GM21528 (cell line): ENCODE measurements at regions not wholly inside any gene's neighbourhood (a gene's known extent, or its start where the extent isn't known, plus 50 kb on each side); places are given as distances from the start of the nearest gene placed in this dataset.
"Not testable (repeated sequence)": the region's sequence is repeated elsewhere in the genome, so short reads cannot be mapped to it uniquely, and the experiment has no call there.

Experiments used
- ATAC-seq: cut with Tn5 transposase; IDR thresholded peaks from one replicate; pipeline ENCODE4 v1.9.1; 2021; ENCODE audit warnings: mild to moderate bottlenecking, moderate library complexity; ENCODE audit not compliant: unreplicated experiment, low FRiP score

- ATAC-seq = no peak
Observed at GRCh38 chr14:25699981-25700380, 650.0 kb upstream of the STXBP6 start.

- ATAC-seq = no peak
Observed at GRCh38 chr14:25698111-25698510, 648.2 kb upstream of the STXBP6 start.

- ATAC-seq = no peak
Observed at GRCh38 chr14:25696176-25696575, 646.2 kb upstream of the STXBP6 start.

- ATAC-seq = no peak
Observed at GRCh38 chr14:25685004-25685403, 635.1 kb upstream of the STXBP6 start.

GRCh38 chr14:25680934-25681333 is 631.0 kb upstream of the STXBP6 start:
- no peak for ATAC-seq

- not testable (repeated sequence) for ATAC-seq
Observed at GRCh38 chr14:25680511-25680910, 630.6 kb upstream of the STXBP6 start.

GRCh38 chr14:25677111-25677510 is 627.2 kb upstream of the STXBP6 start:
- no peak for ATAC-seq

GRCh38 chr14:25667387-25667786 is 617.4 kb upstream of the STXBP6 start:
- no peak for ATAC-seq

GRCh38 chr14:25666877-25667276 is 616.9 kb upstream of the STXBP6 start:
- ATAC-seq = no peak

GRCh38 chr14:25658988-25659387 is 609.0 kb upstream of the STXBP6 start:
- no peak for ATAC-seq

- no peak for ATAC-seq
Observed at GRCh38 chr14:25630447-25630846, 580.5 kb upstream of the STXBP6 start.

- ATAC-seq = no peak
Observed at GRCh38 chr14:25628978-25629377, 579.0 kb upstream of the STXBP6 start.

- no peak for ATAC-seq
Observed at GRCh38 chr14:25628390-25628789, 578.4 kb upstream of the STXBP6 start.

GRCh38 chr14:25626986-25627385 is 577.0 kb upstream of the STXBP6 start:
- no peak for ATAC-seq

GRCh38 chr14:25622763-25623162 is 572.8 kb upstream of the STXBP6 start:
- ATAC-seq = no peak

GRCh38 chr14:25620515-25620914 is 570.6 kb upstream of the STXBP6 start:
- ATAC-seq = no peak

- ATAC-seq = no peak
Observed at GRCh38 chr14:25615174-25615573, 565.2 kb upstream of the STXBP6 start.

GRCh38 chr14:25607192-25607591 is 557.2 kb upstream of the STXBP6 start:
- ATAC-seq = no peak

- no peak for ATAC-seq
Observed at GRCh38 chr14:25602106-25602505, 552.2 kb upstream of the STXBP6 start.

- no peak for ATAC-seq
Observed at GRCh38 chr14:25588751-25589150, 538.8 kb upstream of the STXBP6 start.

- no peak for ATAC-seq
Observed at GRCh38 chr14:25574628-25575325, 524.8 kb upstream of the STXBP6 start.

- ATAC-seq = no peak
Observed at GRCh38 chr14:25570483-25570882, 520.5 kb upstream of the STXBP6 start.

GRCh38 chr14:25557466-25557865 is 507.5 kb upstream of the STXBP6 start:
- no peak for ATAC-seq
